Keratinocyte (primary cell): ENCODE measurements at regions not wholly inside any gene's neighbourhood (a gene's known extent, or its start where the extent isn't known, plus 50 kb on each side); places are given as distances from the start of the nearest gene placed in this dataset.

Source experiments
- DNase-seq: peaks from one replicate; pipeline ENCODE4 v3.0.0-alpha.2; 2011; ENCODE audit warnings: low read depth, missing footprints, low spot score
- FAIRE-seq: peaks from 2 replicates; lab custom pipeline; 2011; peaks lifted over from hg19 to GRCh38; lab: Jason Lieb, UNC
- H2AFZ ChIP-seq: 2 replicates; pipeline ENCODE4 v1.6.0; 2012; ENCODE audit warnings: low read length, control low read depth, inconsistent platforms; ENCODE audit not compliant: control insufficient read depth
- H3K27ac ChIP-seq: 2 replicates; pipeline ENCODE4 v1.5.1; 2011; ENCODE audit warnings: low read length; ENCODE audit not compliant: control insufficient read depth, insufficient read depth
- H3K27me3 ChIP-seq: 3 replicates; pipeline ENCODE4 v1.6.0; 2011; ENCODE audit warnings: low read length; ENCODE audit not compliant: control insufficient read depth, insufficient read depth; ENCODE audit errors: extremely low read depth
- H3K36me3 ChIP-seq, 2 experiments: 2 replicates in 1 of 2; 3 replicates in 1 of 2; pipeline ENCODE4 v1.5.1; 2011; ENCODE audit warnings: low read length in 2 of 2, mild to moderate bottlenecking in 1 of 2; ENCODE audit not compliant: control insufficient read depth in 2 of 2, insufficient read depth in 2 of 2; ENCODE audit errors: extremely low read depth in 1 of 2
- H3K4me1 ChIP-seq: 3 replicates; pipeline ENCODE4 v1.5.1; 2011; ENCODE audit warnings: low read length; ENCODE audit not compliant: control insufficient read depth, insufficient read depth; ENCODE audit errors: extremely low read depth
- H3K4me2 ChIP-seq: 3 replicates; pipeline ENCODE4 v1.6.0; 2011; ENCODE audit warnings: low read depth, low read length; ENCODE audit not compliant: control insufficient read depth, insufficient read depth; ENCODE audit errors: extremely low read depth
- H3K4me3 ChIP-seq, 3 experiments: fragments of 200-600 bp in 1 of 3; sonication (generic) in 1 of 3; 2 replicates in 2 of 3; 3 replicates in 1 of 3; pipeline ENCODE4 v1.5.1; 2011 to 2016; ENCODE audit warnings: low read length in 3 of 3, mild to moderate bottlenecking in 3 of 3, control low read depth in 2 of 3, inconsistent platforms in 1 of 3, low read depth in 1 of 3, mixed read lengths in 1 of 3, mixed run types in 1 of 3, moderate library complexity in 1 of 3; ENCODE audit not compliant: control insufficient read depth in 2 of 3, insufficient read depth in 2 of 3; ENCODE audit errors: extremely low read depth in 1 of 3
- H3K79me2 ChIP-seq: 2 replicates; pipeline ENCODE4 v1.6.0; 2012; ENCODE audit warnings: low read length; ENCODE audit not compliant: control insufficient read depth, insufficient read depth
- H3K9ac ChIP-seq: 3 replicates; pipeline ENCODE4 v1.6.0; 2011; ENCODE audit warnings: low read length; ENCODE audit not compliant: control insufficient read depth, insufficient read depth; ENCODE audit errors: extremely low read depth
- H3K9me1 ChIP-seq: 3 replicates; pipeline ENCODE4 v1.6.0; 2011; ENCODE audit warnings: low read length; ENCODE audit not compliant: control insufficient read depth, insufficient read depth; ENCODE audit errors: extremely low read depth
- H3K9me3 ChIP-seq: 2 replicates; pipeline ENCODE4 v1.5.1; 2012; ENCODE audit warnings: low read depth, low read length; ENCODE audit not compliant: control insufficient read depth
- H4K20me1 ChIP-seq: 3 replicates; pipeline ENCODE4 v1.6.0; 2011; ENCODE audit warnings: low read length; ENCODE audit not compliant: control insufficient read depth, insufficient read depth; ENCODE audit errors: extremely low read depth
- CTCF ChIP-seq, 3 experiments: IDR thresholded peaks in 1 of 3; conservative IDR thresholded peaks in 1 of 3; optimal IDR thresholded peaks in 1 of 3; 2 replicates in 2 of 3; 3 replicates in 1 of 3; pipeline versions ENCODE3 to v1.5.1; 2011; ENCODE audit warnings: low read length in 3 of 3, mild to moderate bottlenecking in 3 of 3, moderate library complexity in 2 of 3, control low read depth in 1 of 3, inconsistent platforms in 1 of 3; ENCODE audit not compliant: insufficient read depth in 2 of 3; ENCODE audit errors: extremely low read depth in 1 of 3
- EZH2 ChIP-seq: IDR thresholded peaks from one replicate; pipeline ENCODE4 v1.6.1; 2012; ENCODE audit warnings: inconsistent platforms, mild to moderate bottlenecking, low read length, moderate library complexity
- dilution Hi-C: fragments of 300-500 bp; cut with MboI; formaldehyde crosslinking; loops from one replicate; pipeline ENCODE4 v1.7.0; 2020; ENCODE audit warnings: low sequenced_read_pairs; ENCODE audit not compliant: extremely low pct_ligation_motif_present

DNA sequence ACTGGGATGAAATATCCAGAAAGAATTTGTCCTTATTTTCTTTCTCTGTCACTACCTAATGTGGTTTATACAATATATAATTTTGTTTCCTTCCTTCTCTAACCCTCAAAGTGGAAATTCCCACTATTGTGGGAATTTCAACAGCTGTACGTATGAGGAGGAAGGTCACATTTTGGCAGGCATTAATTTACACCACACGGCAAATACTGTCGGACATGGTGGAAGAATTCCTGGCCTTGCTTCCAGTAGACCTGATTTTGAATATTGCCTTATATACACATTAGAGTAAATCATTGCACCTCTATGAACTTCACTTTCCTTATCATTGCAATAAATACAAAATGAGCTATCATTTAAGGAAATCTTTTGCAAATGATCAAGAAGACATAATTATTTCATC lies 358.1 kb upstream of the ETAA1 start:
- Histone ChIP-seq H3K36me3 (no peaks in the 10 kb centered on the region), H3K9ac (no peak overlapping the region), H3K9me3 (no peaks in the 10 kb centered on the region), H3K4me3 (no peak overlapping the region), H2AFZ (no peak overlapping the region), H3K27ac (no peak overlapping the region), H4K20me1 (no peaks in the 10 kb centered on the region), H3K27me3 (no peaks in the 10 kb centered on the region), H3K4me2 (no peak overlapping the region), H3K79me2 (no peaks in the 10 kb centered on the region), H3K9me1 (no peaks in the 10 kb centered on the region), H3K4me1 (no peaks in the 10 kb centered on the region)
- TF ChIP-seq CTCF (optimal IDR thresholded peaks at IDR 0.05 in 1 of 3, IDR thresholded peaks at IDR 0.05 in 1 of 3, conservative IDR thresholded peaks at IDR 0.05 in 1 of 3; ENCODE audit: extremely low read depth in 1 of 3, insufficient read depth in 2 of 3, low read length in 3 of 3), result no peak
- DNase-seq (no peak), FAIRE-seq (no peak)
- dilution Hi-C loops, result no loop called here

DNA sequence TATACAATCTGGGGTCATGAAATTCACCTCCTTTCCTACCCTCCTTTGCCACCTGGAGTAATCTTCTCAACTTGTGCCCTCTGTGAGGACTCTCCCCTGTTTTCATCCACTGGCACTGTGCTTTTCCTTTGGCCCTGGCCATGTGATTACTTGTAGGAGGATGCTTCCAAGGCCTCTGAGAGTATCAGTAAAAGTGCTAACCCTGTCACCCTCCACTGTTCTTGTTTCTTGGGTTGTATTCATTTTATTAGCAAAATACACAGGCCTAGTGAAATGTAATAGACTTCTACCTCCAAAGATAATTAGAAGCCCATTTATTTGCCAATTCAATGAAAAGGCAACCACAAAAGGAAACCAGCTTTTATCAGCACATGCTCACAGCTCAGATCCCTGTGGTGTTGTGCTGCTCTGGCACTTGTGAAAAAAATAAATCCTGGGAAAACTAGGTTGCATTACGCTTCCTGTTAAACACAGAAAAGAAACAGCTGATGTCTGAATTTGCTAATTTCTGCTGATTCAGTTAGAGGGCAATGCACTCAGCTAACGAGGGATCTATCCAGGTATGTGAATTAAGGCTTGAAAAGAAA lies 357.5 kb upstream of the ETAA1 start:
- FAIRE-seq (no peak), DNase-seq (no peak)
- Histone ChIP-seq H3K9ac (no peak overlapping the region), H2AFZ (no peak overlapping the region), H3K4me3 (no peak overlapping the region), H3K9me3 (no peaks in the 10 kb centered on the region), H3K36me3 (no peaks in the 10 kb centered on the region), H3K4me1 (no peaks in the 10 kb centered on the region), H3K79me2 (no peaks in the 10 kb centered on the region), H3K9me1 (no peaks in the 10 kb centered on the region), H4K20me1 (no peaks in the 10 kb centered on the region), H3K4me2 (no peak overlapping the region), H3K27me3 (no peaks in the 10 kb centered on the region), H3K27ac (no peak overlapping the region)
- TF ChIP-seq EZH2 (no peak), CTCF (optimal IDR thresholded peaks at IDR 0.05 in 1 of 3, IDR thresholded peaks at IDR 0.05 in 1 of 3, conservative IDR thresholded peaks at IDR 0.05 in 1 of 3; ENCODE audit: extremely low read depth in 1 of 3, insufficient read depth in 2 of 3, low read length in 3 of 3) (no peak)
- dilution Hi-C loops, result no loop called here
